Thoracic aorta (tissue), 2 donors: ENCODE measurements at regions not wholly inside any gene's neighbourhood (a gene's known extent, or its start where the extent isn't known, plus 50 kb on each side); places are given as distances from the start of the nearest gene placed in this dataset.

Source experiments
- ATAC-seq: fragments of 150-250 bp; one replicate; pipeline ENCODE4 v1.8.0; 2017; ENCODE audit warnings: low read depth; ENCODE audit not compliant: insufficient number of reproducible peaks, low FRiP score
- DNase-seq: peaks from one replicate; pipeline ENCODE4 v3.0.0-alpha.2; 2020; ENCODE audit warnings: low spot score
- H3K27ac ChIP-seq, 2 donors: fragments of 200-600 bp; sonication (generic); 1 replicate in 1 of 2; 2 replicates in 1 of 2; pipeline ENCODE4 v1.5.1; 2016; ENCODE audit warnings: mild to moderate bottlenecking in 2 of 2, moderate library complexity in 2 of 2
- H3K27me3 ChIP-seq: fragments of 200-600 bp; sonication (generic); replicated peaks from 2 replicates; pipeline ENCODE4 v1.6.0; 2016; ENCODE audit warnings: mild to moderate bottlenecking; ENCODE audit not compliant: insufficient read depth
- H3K36me3 ChIP-seq: fragments of 200-600 bp; sonication (generic); one replicate; pipeline ENCODE4 v1.5.1; 2016
- H3K4me1 ChIP-seq, 2 donors: fragments of 200-600 bp; sonication (generic); 1 replicate in 1 of 2; 2 replicates in 1 of 2; pipeline versions ENCODE4 v1.5.1 to v1.6.0; 2016; ENCODE audit warnings: low read depth in 2 of 2, mild to moderate bottlenecking in 1 of 2; ENCODE audit not compliant: control insufficient read depth in 1 of 2
- H3K4me3 ChIP-seq: fragments of 200-600 bp; sonication (generic); 2 replicates; pipeline ENCODE4 v1.5.1; 2016; ENCODE audit warnings: mild to moderate bottlenecking
- H3K9me3 ChIP-seq: fragments of 200-600 bp; sonication (generic); 2 replicates; pipeline ENCODE4 v1.5.1; 2016
- CTCF ChIP-seq: fragments of 200-600 bp; sonication (generic); IDR thresholded peaks from one replicate; pipeline ENCODE4 v1.5.1; 2019; ENCODE audit warnings: antibody characterized with exemption

GRCh38 chr4:124884316-124884715 is 171.8 kb upstream of the ANKRD50 start:
- H3K27me3 ChIP-seq: no peaks in the 10 kb centered on the region
- ATAC-seq (no peak), DNase-seq (no peak)
- no peaks in the 10 kb centered on the region for H3K9me3 ChIP-seq
- no peak overlapping the region for H3K4me3 ChIP-seq
- TF ChIP-seq CTCF: no peak
- no peaks in the 10 kb centered on the region for H3K4me1 ChIP-seq
- H3K36me3 ChIP-seq: no peaks in the 10 kb centered on the region
- no peak overlapping the region for H3K27ac ChIP-seq

GRCh38 chr4:124883632-124884031 is 171.1 kb upstream of the ANKRD50 start:
- Histone ChIP-seq H3K9me3 (no peaks in the 10 kb centered on the region), H3K4me3 (no peak overlapping the region), H3K4me1 (no peaks in the 10 kb centered on the region), H3K36me3 (no peaks in the 10 kb centered on the region), H3K27ac (no peak overlapping the region), H3K27me3 (no peaks in the 10 kb centered on the region)
- DNase-seq: no peak
- peak; percentile 90 for ATAC-seq
- TF ChIP-seq CTCF: no peak

GRCh38 chr4:124879195-124879594 is 166.7 kb upstream of the ANKRD50 start:
- Histone ChIP-seq H3K9me3 (peaks cover 3% of the 10 kb centered on the region), H3K36me3 (no peaks in the 10 kb centered on the region), H3K4me3 (no peak overlapping the region), H3K27me3 (no peaks in the 10 kb centered on the region), H3K27ac (no peak overlapping the region), H3K4me1 (no peaks in the 10 kb centered on the region)
- DNase-seq (no peak), ATAC-seq (no peak)
- no peak for TF ChIP-seq CTCF

- no peaks in the 10 kb centered on the region for H3K36me3 ChIP-seq
- DNase-seq (no peak), ATAC-seq (no peak)
- no peak for TF ChIP-seq CTCF
- H3K4me3 ChIP-seq: no peak overlapping the region
- H3K27ac ChIP-seq: no peak overlapping the region
- H3K4me1 ChIP-seq: peaks cover 1 to 6% of the 10 kb centered on the region in 2 donors
- no peaks in the 10 kb centered on the region for H3K27me3 ChIP-seq
- H3K9me3 ChIP-seq: peaks cover 3% of the 10 kb centered on the region
Observed at GRCh38 chr4:124874172-124874450, 161.6 kb upstream of the ANKRD50 start.

GRCh38 chr4:124873361-124874171 is 161.0 kb upstream of the ANKRD50 start:
- DNase-seq (no peak), ATAC-seq (no peak)
- no peaks in the 10 kb centered on the region for H3K27me3 ChIP-seq
- peaks cover 3% of the 10 kb centered on the region for H3K9me3 ChIP-seq
- peaks cover 7 to 10% of the 10 kb centered on the region in 2 donors for H3K4me1 ChIP-seq
- H3K4me3 ChIP-seq: no peak overlapping the region
- TF ChIP-seq CTCF: no peak
- no peak overlapping the region for H3K27ac ChIP-seq
- no peaks in the 10 kb centered on the region for H3K36me3 ChIP-seq
